ENCODE measurements at regions not wholly inside any gene's neighbourhood (a gene's known extent, or its start where the extent isn't known, plus 50 kb on each side); places are given as distances from the start of the nearest gene placed in this dataset.

GRCh38 chr18:4854671-4855070 is 342.4 kb downstream of the AKAIN1 start:
- no peak for DNase-seq (ENCODE audit: low read depth)

GRCh38 chr18:4851301-4851976 is 345.6 kb downstream of the AKAIN1 start:
- no peak for DNase-seq (ENCODE audit: low read depth)

GRCh38 chr18:4847056-4847455 is 350.0 kb downstream of the AKAIN1 start:
- no peak for DNase-seq (ENCODE audit: low read depth)

- no peak for DNase-seq (ENCODE audit: low read depth)
Observed at GRCh38 chr18:4844320-4844719, 352.7 kb downstream of the AKAIN1 start.

GRCh38 chr18:4843771-4844170 is 353.3 kb downstream of the AKAIN1 start:
- DNase-seq (ENCODE audit: low read depth), result no peak

- DNase-seq (ENCODE audit: low read depth), result no peak
Observed at GRCh38 chr18:4842751-4843150, 354.3 kb downstream of the AKAIN1 start.

GRCh38 chr18:4842287-4842686 is 354.8 kb downstream of the AKAIN1 start:
- DNase-seq (ENCODE audit: low read depth), result no peak

GRCh38 chr18:4839639-4840038 is 357.4 kb downstream of the AKAIN1 start:
- no peak for DNase-seq (ENCODE audit: low read depth)

GRCh38 chr18:4836141-4836540 is 360.9 kb downstream of the AKAIN1 start:
- no peak for DNase-seq (ENCODE audit: low read depth)

GRCh38 chr18:4831791-4832375 is 365.2 kb downstream of the AKAIN1 start:
- no peak for DNase-seq (ENCODE audit: low read depth)

GRCh38 chr18:4831127-4831526 is 365.9 kb downstream of the AKAIN1 start:
- no peak for DNase-seq (ENCODE audit: low read depth)

GRCh38 chr18:4823091-4823490 is 368.0 kb upstream of the DLGAP1 start:
- DNase-seq (ENCODE audit: low read depth), result no peak

- no peak for DNase-seq (ENCODE audit: low read depth)
Observed at GRCh38 chr18:4821801-4822200, 366.7 kb upstream of the DLGAP1 start.

GRCh38 chr18:4817665-4818064 is 362.6 kb upstream of the DLGAP1 start:
- DNase-seq (ENCODE audit: low read depth), result no peak

- no peak for DNase-seq (ENCODE audit: low read depth)
Observed at GRCh38 chr18:4813708-4814107, 358.6 kb upstream of the DLGAP1 start.

GRCh38 chr18:4808891-4809290 is 353.8 kb upstream of the DLGAP1 start:
- DNase-seq (ENCODE audit: low read depth), result no peak

GRCh38 chr18:4807604-4808293 is 352.6 kb upstream of the DLGAP1 start:
- DNase-seq (ENCODE audit: low read depth), result no peak

- DNase-seq (ENCODE audit: low read depth), result no peak
Observed at GRCh38 chr18:4806331-4806730, 351.2 kb upstream of the DLGAP1 start.

GRCh38 chr18:4802296-4802695 is 347.2 kb upstream of the DLGAP1 start:
- DNase-seq (ENCODE audit: low read depth), result no peak

GRCh38 chr18:4801151-4801550 is 346.0 kb upstream of the DLGAP1 start:
- DNase-seq (ENCODE audit: low read depth), result no peak

- DNase-seq (ENCODE audit: low read depth), result no peak
Observed at GRCh38 chr18:4797002-4797685, 342.0 kb upstream of the DLGAP1 start.

GRCh38 chr18:4789506-4789905 is 334.4 kb upstream of the DLGAP1 start:
- no peak for DNase-seq (ENCODE audit: low read depth)

GRCh38 chr18:4781873-4782272 is 326.8 kb upstream of the DLGAP1 start:
- DNase-seq (ENCODE audit: low read depth), result no peak

All from M059J (cell line).